T47D (cell line): ENCODE measurements at regions not wholly inside any gene's neighbourhood (a gene's known extent, or its start where the extent isn't known, plus 50 kb on each side); places are given as distances from the start of the nearest gene placed in this dataset.
"Not testable (repeated sequence)": the region's sequence is repeated elsewhere in the genome, so short reads cannot be mapped to it uniquely, and the experiment has no call there.

ENCODE experiments used
- DNase-seq, 2 experiments: peaks; one replicate each; pipeline versions ENCODE4 v3.0.0 to v3.0.0-alpha.2; 2011 to 2012; ENCODE audit warnings: low read depth in 1 of 2, low spot score in 1 of 2
- JUND ChIP-seq: IDR thresholded peaks from 2 replicates; pipeline ENCODE4 v1.6.1; 2012; ENCODE audit warnings: low read depth
- in situ Hi-C: cut with HindIII; loops from 2 replicates; pipeline ENCODE4 v1.10.0; 2016; ENCODE audit warnings: low sequenced_read_pairs, low pct_unique_long_range_greater_than_20kb

DNA sequence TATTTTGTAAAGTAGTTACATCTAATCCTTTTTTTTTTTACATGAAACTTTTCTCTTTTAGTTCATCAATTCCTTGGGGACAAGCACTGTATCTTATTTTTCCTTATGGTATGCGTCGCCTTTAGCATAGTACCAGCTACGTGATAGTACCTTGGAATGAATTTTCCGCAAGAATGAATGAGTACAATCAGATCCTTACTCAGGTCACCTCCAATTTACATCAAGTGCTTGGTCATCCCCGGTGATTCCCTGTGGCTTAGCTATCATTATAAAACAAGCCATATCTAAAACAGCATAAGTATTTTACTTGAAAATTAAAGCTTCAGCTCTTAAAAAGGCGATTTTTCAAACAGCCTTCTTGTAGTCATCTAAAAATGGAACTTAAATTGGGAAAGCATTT is 680.4 kb upstream of the MAP3K7 start:
- TF ChIP-seq JUND, result no peak
- in situ Hi-C loops, result no loop called here
- DNase-seq, result no peak

- in situ Hi-C loops, result no loop called here
- TF ChIP-seq JUND, result no peak
- no peak for DNase-seq
Measured at GRCh38 chr6:91266156-91266555, 679.3 kb upstream of the MAP3K7 start.

DNA sequence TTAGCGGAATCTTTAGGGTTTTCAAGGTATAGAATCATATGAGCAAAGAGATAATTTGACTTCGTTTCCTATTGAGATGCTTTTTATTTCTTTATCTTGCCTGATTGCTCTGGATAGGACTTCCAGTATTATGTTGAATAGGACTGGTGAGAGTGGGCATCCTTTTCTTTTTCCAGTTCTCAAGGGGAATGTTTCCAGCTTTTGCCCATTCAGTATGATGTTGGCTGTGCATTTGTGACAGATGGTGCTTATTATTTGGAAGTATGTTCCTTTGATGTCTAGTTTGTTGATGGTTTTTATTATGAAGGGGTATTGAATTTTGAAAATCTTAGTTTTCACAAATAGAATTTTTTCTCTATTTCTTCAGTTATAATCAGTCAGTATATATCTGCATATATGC is 656.6 kb upstream of the MAP3K7 start:
- no peak for DNase-seq
- in situ Hi-C loops, result no loop called here
- TF ChIP-seq JUND, result no peak

DNA sequence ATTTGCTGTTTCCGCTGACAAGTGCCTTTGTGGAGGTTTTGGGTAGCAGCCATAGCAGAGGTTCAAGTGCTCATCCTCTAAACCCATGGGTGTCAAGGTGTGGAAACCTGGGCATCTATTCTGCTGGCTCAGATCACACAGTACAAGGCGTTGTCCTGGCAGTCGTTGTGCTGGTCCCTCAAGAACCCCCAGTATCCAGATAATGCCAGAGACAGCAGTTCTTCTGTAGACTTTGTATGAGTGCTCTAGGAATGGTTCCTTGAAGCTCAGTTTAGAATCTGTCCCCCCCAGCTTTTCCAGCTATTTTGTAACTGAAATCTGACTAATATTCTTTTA is 655.7 kb upstream of the MAP3K7 start:
- in situ Hi-C loops, result no loop called here
- no peak for TF ChIP-seq JUND
- DNase-seq, result no peak

GRCh38 chr6:91241946-91242613 is 655.2 kb upstream of the MAP3K7 start:
- TF ChIP-seq JUND, result no peak
- DNase-seq, result no peak
- in situ Hi-C loops, result no loop called here

DNA sequence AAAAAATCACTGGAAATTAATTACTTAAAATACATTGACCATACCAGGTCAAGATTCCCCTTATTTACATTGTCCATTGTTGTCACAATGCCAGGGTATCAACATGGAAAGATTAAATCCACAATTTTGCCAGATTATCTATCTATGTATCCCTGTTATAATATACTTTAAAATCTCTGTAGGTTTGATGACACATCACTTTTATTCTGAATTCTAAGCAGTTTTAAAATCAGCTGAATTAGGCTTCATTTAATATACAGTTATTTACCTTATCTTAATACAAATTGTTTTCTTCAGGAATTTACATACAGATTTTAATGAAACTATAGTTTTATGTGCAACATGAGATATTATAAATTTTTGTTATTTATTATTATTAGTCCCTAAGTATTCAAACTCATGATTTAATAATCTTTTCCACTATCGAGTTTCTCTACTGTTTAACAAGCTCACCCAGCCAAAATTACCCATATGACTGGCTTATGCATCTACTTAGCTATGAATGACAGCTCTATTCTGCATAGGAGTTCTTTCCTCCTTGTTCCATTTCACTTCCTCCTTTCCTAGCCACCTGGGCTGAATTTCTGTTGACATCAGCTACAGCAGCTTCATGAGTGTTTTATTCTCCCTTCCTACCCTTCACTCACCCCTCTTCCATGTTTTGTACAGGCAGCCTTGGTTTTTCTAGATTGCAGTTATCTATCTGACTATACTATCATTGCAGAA is 654.2 kb upstream of the MAP3K7 start:
- no peak for TF ChIP-seq JUND
- no peak for DNase-seq
- in situ Hi-C loops, result no loop called here

DNA sequence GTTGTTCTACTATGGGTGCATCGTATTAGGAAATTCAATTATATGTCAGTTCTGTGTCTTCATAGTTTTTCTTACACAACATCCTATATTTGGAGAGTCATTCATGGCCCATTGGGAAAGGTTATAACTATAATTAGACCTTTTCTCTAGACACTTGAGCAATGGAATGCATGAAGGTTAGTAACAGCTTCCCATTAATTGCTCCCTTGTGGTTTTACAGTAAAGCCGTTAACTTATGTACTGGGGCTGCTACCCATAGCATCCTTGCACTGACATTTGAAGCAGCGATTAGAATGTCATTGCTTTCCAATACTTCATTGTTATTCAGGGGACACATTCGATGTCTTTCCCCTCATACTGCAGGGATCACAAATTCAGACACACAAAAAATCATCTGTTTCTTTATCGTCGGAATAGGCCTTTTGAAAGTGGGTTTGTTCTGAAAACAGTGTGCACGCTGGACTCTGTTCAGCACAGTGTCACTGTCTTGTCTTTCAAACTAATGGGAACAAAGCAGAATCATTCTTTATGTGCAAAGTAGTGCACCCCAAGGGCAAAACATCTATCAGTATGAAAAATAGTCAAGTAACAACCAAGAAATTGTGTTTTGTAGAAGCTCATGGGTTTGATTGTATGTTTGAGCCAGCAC is 634.3 kb upstream of the MAP3K7 start:
- in situ Hi-C loops, result no loop called here
- TF ChIP-seq JUND, result no peak
- DNase-seq, result no peak

GRCh38 chr6:91213229-91213901 is 626.5 kb upstream of the MAP3K7 start:
- no peak for TF ChIP-seq JUND
- no peak for DNase-seq
- in situ Hi-C loops, result no loop called here

GRCh38 chr6:91198588-91199255 is 611.9 kb upstream of the MAP3K7 start:
- TF ChIP-seq JUND, result no peak
- DNase-seq, result no peak
- in situ Hi-C loops, result no loop called here

- DNase-seq, result no peak
- in situ Hi-C loops, result no loop called here
- TF ChIP-seq JUND, result no peak
Measured at GRCh38 chr6:91196729-91197128, 609.9 kb upstream of the MAP3K7 start.

- TF ChIP-seq JUND, result no peak
- in situ Hi-C loops, result no loop called here
- no peak for DNase-seq
Measured at GRCh38 chr6:91193446-91193845, 606.6 kb upstream of the MAP3K7 start.

DNA sequence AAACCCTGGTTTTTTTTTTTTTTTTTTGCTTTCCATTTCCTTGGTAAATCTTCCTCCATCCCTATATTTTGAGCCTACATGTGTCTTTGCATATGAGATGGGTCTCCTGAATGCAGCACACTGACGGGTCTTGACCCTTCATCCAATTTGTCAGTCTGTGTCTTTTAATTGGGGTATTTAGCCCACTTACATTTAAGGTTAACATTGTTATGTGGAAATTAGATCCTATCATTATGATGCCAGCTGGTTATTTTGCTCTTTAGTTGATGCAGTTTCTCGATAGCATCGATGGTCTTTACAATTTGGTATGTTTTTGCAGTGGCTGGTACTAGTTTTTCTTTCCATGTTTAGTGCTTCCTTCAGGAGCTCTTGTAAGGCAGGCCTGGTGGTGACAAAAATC is 603.2 kb upstream of the MAP3K7 start:
- DNase-seq, in situ Hi-C loops: not testable (repeated sequence)
